ENCODE measurements at regions not wholly inside any gene's neighbourhood (a gene's known extent, or its start where the extent isn't known, plus 50 kb on each side); places are given as distances from the start of the nearest gene placed in this dataset.
"Not testable (repeated sequence)": the region's sequence is repeated elsewhere in the genome, so short reads cannot be mapped to it uniquely, and the experiment has no call there.

- DNase-seq, result peak; percentile 67
Observed at GRCh38 chr22:27299181-27300085, 502.1 kb downstream of the MN1 start.

GRCh38 chr22:27300536-27301285 lies 500.8 kb downstream of the MN1 start:
- DNase-seq, result no peak

GRCh38 chr22:27302501-27302900 lies 499.1 kb downstream of the MN1 start:
- DNase-seq, result no peak

GRCh38 chr22:27303718-27304117 lies 497.8 kb downstream of the MN1 start:
- no peak for DNase-seq

- no peak for DNase-seq
Observed at GRCh38 chr22:27306771-27307170, 494.8 kb downstream of the MN1 start.

GRCh38 chr22:27307545-27308247 lies 493.9 kb downstream of the MN1 start:
- no peak for DNase-seq

- DNase-seq, result no peak
Observed at GRCh38 chr22:27308513-27308912, 493.0 kb downstream of the MN1 start.

- peak; percentile 43 for DNase-seq
Observed at GRCh38 chr22:27309697-27310096, 491.9 kb downstream of the MN1 start.

- DNase-seq, result no peak
Observed at GRCh38 chr22:27310966-27311697, 490.4 kb downstream of the MN1 start.

- peak; percentile 42 for DNase-seq
Observed at GRCh38 chr22:27311698-27312550, 489.6 kb downstream of the MN1 start.

- DNase-seq, result no peak
Observed at GRCh38 chr22:27312565-27312964, 489.0 kb downstream of the MN1 start.

GRCh38 chr22:27312966-27313855 lies 488.3 kb downstream of the MN1 start:
- no peak for DNase-seq

- no peak for DNase-seq
Observed at GRCh38 chr22:27314276-27314807, 487.2 kb downstream of the MN1 start.

GRCh38 chr22:27315833-27316232 lies 485.7 kb downstream of the MN1 start:
- no peak for DNase-seq

GRCh38 chr22:27317096-27317495 lies 484.5 kb downstream of the MN1 start:
- DNase-seq, result peak; percentile 50

GRCh38 chr22:27317971-27318428 lies 483.6 kb downstream of the MN1 start:
- no peak for DNase-seq

GRCh38 chr22:27318516-27318915 lies 483.0 kb downstream of the MN1 start:
- peak; percentile 87 for DNase-seq

GRCh38 chr22:27323661-27324060 lies 477.9 kb downstream of the MN1 start:
- no peak for DNase-seq

- DNase-seq, result not testable (repeated sequence)
Observed at GRCh38 chr22:27324908-27325307, 476.6 kb downstream of the MN1 start.

GRCh38 chr22:27327497-27327896 lies 474.1 kb downstream of the MN1 start:
- no peak for DNase-seq
